RWPE2 (cell line): ENCODE measurements at regions not wholly inside any gene's neighbourhood (a gene's known extent, or its start where the extent isn't known, plus 50 kb on each side); places are given as distances from the start of the nearest gene placed in this dataset.

Experiments
- ATAC-seq: fragments of 200-7000 bp; cut with Tn5 transposase; 3 replicates; pipeline ENCODE4 v1.9.1; 2021; ENCODE audit warnings: low read depth
- DNase-seq: peaks from one replicate; pipeline ENCODE4 v3.0.0-alpha.2; 2020; ENCODE audit warnings: low spot score
- H3K27ac ChIP-seq: fragments of 450-650 bp; 2 replicates; pipeline ENCODE4 v1.5.1; 2017; ENCODE audit warnings: mild to moderate bottlenecking; ENCODE audit not compliant: poor library complexity, severe bottlenecking
- H3K27me3 ChIP-seq: fragments of 250-450 bp; sonication (Bioruptor Pico); 2 replicates; pipeline ENCODE4 v1.5.1; 2021; ENCODE audit warnings: mild to moderate bottlenecking, moderate library complexity; ENCODE audit not compliant: insufficient read depth, poor library complexity, severe bottlenecking
- H3K36me3 ChIP-seq: fragments of 250-450 bp; sonication (Bioruptor Pico); 2 replicates; pipeline ENCODE4 v1.5.1; 2020; ENCODE audit warnings: low read depth, mild to moderate bottlenecking, moderate library complexity
- H3K4me1 ChIP-seq: fragments of 250-450 bp; sonication (Bioruptor Pico); 2 replicates; pipeline ENCODE4 v1.5.1; 2021; ENCODE audit warnings: mild to moderate bottlenecking, moderate library complexity; ENCODE audit not compliant: insufficient read depth, poor library complexity, severe bottlenecking
- H3K4me3 ChIP-seq: fragments of 250-450 bp; sonication (Bioruptor Pico); 2 replicates; pipeline ENCODE4 v1.5.1; 2021; ENCODE audit warnings: mild to moderate bottlenecking, moderate library complexity; ENCODE audit not compliant: severe bottlenecking
- H3K9me3 ChIP-seq: fragments of 250-450 bp; sonication (Bioruptor Pico); 2 replicates; pipeline ENCODE4 v1.5.1; 2021; ENCODE audit warnings: mild to moderate bottlenecking, moderate library complexity; ENCODE audit not compliant: severe bottlenecking
- TF ChIP-seq, protein P1 (sequence below): fragments of 450-650 bp; IDR thresholded peaks from one replicate; pipeline ENCODE4 v1.5.1; 2017; ENCODE audit warnings: mild to moderate bottlenecking, moderate library complexity; ENCODE audit not compliant: poor library complexity, severe bottlenecking

DNA sequence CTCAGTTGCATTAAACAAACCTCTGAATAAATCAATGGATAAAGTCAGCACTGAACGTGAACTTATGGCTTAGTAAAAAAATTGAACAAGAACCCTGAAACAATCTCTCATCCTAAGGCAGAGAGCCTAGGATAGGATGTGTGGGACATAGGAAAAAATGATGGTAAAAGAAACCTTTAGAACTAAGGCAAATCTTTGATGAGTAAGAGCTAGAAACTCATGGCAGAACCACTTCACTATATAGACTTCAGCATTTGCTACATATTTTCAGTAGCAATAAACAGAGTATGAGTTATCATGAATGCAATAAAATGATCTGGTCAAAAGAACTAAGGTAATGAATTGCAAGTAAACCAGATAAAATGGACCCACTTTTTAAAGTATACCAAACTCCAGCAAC, 725.8 kb upstream of the DPPA4 start:
- TF ChIP-seq, protein P1, sequence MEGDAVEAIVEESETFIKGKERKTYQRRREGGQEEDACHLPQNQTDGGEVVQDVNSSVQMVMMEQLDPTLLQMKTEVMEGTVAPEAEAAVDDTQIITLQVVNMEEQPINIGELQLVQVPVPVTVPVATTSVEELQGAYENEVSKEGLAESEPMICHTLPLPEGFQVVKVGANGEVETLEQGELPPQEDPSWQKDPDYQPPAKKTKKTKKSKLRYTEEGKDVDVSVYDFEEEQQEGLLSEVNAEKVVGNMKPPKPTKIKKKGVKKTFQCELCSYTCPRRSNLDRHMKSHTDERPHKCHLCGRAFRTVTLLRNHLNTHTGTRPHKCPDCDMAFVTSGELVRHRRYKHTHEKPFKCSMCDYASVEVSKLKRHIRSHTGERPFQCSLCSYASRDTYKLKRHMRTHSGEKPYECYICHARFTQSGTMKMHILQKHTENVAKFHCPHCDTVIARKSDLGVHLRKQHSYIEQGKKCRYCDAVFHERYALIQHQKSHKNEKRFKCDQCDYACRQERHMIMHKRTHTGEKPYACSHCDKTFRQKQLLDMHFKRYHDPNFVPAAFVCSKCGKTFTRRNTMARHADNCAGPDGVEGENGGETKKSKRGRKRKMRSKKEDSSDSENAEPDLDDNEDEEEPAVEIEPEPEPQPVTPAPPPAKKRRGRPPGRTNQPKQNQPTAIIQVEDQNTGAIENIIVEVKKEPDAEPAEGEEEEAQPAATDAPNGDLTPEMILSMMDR: no peak

DNA sequence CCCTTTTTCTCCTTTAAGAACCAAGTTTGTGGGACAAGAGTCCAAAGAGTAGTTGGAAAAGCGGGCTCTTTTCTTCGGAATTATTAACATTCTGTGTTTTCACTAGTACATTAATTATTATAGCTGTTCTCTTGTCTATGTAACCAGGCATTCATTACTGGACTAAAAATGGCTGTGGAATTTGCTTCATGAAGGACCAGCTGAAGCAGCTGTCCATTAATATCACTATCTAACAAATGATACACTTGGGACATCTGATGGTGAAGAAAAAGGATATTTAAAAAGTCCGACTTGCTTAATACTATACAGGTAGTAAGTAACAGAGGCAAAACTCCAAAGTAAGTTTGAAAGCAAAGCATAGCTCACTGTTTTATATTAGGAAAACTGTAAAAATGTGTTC, 728.9 kb upstream of the DPPA4 start:
- Histone ChIP-seq H3K4me1 (no peaks in the 10 kb centered on the region), H3K4me3 (no peak overlapping the region), H3K9me3 (no peaks in the 10 kb centered on the region), H3K27me3 (no peaks in the 10 kb centered on the region), H3K27ac (no peak overlapping the region), H3K36me3 (no peaks in the 10 kb centered on the region)
- TF ChIP-seq, protein P1: no peak
- DNase-seq (no peak), ATAC-seq (no peak)

More for the DNA sequence above, 725.8 kb upstream of the DPPA4 start:
- H3K27me3 ChIP-seq: no peaks in the 10 kb centered on the region
- no peaks in the 10 kb centered on the region for H3K36me3 ChIP-seq
- H3K4me3 ChIP-seq: no peak overlapping the region
- no peak overlapping the region for H3K27ac ChIP-seq
- H3K4me1 ChIP-seq: no peaks in the 10 kb centered on the region
- ATAC-seq (no peak), DNase-seq (no peak)
- no peaks in the 10 kb centered on the region for H3K9me3 ChIP-seq

- DNase-seq: no peak
- Histone ChIP-seq H3K27ac (no peak overlapping the region), H3K36me3 (no peaks in the 10 kb centered on the region), H3K9me3 (no peaks in the 10 kb centered on the region), H3K27me3 (no peaks in the 10 kb centered on the region), H3K4me3 (no peak overlapping the region), H3K4me1 (no peaks in the 10 kb centered on the region)
- ATAC-seq: no peak
- TF ChIP-seq, protein P1: no peak
These were observed 730.2 kb upstream of the DPPA4 start for GRCh38 chr3:110067527-110067926.

DNA sequence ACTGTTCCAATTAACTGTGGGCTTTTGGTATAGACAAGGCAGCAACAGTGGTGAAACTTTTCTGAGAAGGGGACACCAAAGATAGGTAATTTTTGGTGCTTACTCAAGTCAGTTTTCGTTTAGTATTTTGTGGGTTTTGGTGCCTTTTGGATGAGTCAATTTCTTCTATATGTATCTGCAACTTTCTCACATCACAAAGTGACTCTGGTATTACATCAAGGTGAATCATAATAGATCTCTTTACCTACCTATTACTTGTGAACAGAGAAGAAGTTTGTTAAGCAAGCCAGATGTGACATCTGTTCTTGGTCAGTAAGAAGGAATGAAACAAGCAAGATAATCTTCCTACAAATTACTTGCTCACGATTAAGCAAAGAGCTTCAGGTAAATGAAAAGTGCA, 732.4 kb upstream of the DPPA4 start:
- Histone ChIP-seq H3K9me3 (no peaks in the 10 kb centered on the region), H3K4me3 (no peak overlapping the region), H3K4me1 (no peaks in the 10 kb centered on the region), H3K27ac (no peak overlapping the region), H3K36me3 (no peaks in the 10 kb centered on the region), H3K27me3 (no peaks in the 10 kb centered on the region)
- TF ChIP-seq, protein P1: no peak
- ATAC-seq (peak; percentile 45; the same call in 1 of the 3 replicates), DNase-seq (no peak)

- H3K9me3 ChIP-seq: no peaks in the 10 kb centered on the region
- no peak overlapping the region for H3K4me3 ChIP-seq
- DNase-seq: no peak
- no peak overlapping the region for H3K27ac ChIP-seq
- TF ChIP-seq, protein P1: no peak
- peak; percentile 23; the same call in 1 of the 3 replicates for ATAC-seq
- H3K27me3 ChIP-seq: no peaks in the 10 kb centered on the region
- no peaks in the 10 kb centered on the region for H3K36me3 ChIP-seq
- no peaks in the 10 kb centered on the region for H3K4me1 ChIP-seq
These were observed 733.0 kb upstream of the DPPA4 start for GRCh38 chr3:110070161-110070916.
